HepG2 (cell line): ENCODE measurements at regions not wholly inside any gene's neighbourhood (a gene's known extent, or its start where the extent isn't known, plus 50 kb on each side); places are given as distances from the start of the nearest gene placed in this dataset.

Source experiments
- CAMTA2 ChIP-seq: sonication (generic); formaldehyde crosslinking; IDR thresholded peaks from 2 replicates; pipeline ENCODE4 v1.4.0; 2020; ENCODE audit warnings: mild to moderate bottlenecking, missing genetic modification reagents, borderline replicate concordance
- GMEB1 ChIP-seq: sonication (generic); formaldehyde crosslinking; IDR thresholded peaks from 2 replicates; pipeline ENCODE4 v1.5.1; 2020; ENCODE audit warnings: missing genetic modification reagents, mild to moderate bottlenecking, borderline replicate concordance
- HOMEZ ChIP-seq: IDR thresholded peaks from 2 replicates; pipeline ENCODE4 v1.6.1; 2016; ENCODE audit warnings: low read depth
- JUND ChIP-seq: sonication (generic); formaldehyde crosslinking; IDR thresholded peaks from 2 replicates; pipeline ENCODE4 v1.8.0; 2022; ENCODE audit warnings: mild to moderate bottlenecking, missing genetic modification reagents
- NFIC ChIP-seq: IDR thresholded peaks from 2 replicates; pipeline ENCODE4 v1.6.1; 2012; ENCODE audit warnings: mild to moderate bottlenecking, low read length, inconsistent platforms
- PHF21A ChIP-seq: sonication (generic); formaldehyde crosslinking; IDR thresholded peaks from 2 replicates; pipeline ENCODE4 v1.5.0; 2020; ENCODE audit warnings: mild to moderate bottlenecking, missing genetic modification reagents
- POLR2AphosphoS5 ChIP-seq: IDR thresholded peaks from 2 replicates; pipeline ENCODE4 v1.6.1; 2012; ENCODE audit warnings: low read depth, low read length
- REST ChIP-seq, 2 experiments: IDR thresholded peaks; 2 replicates each; pipeline ENCODE4 v1.6.1; 2011 to 2012; ENCODE audit warnings: low read length in 2 of 2, borderline replicate concordance in 1 of 2, low read depth in 1 of 2, mild to moderate bottlenecking in 1 of 2, moderate library complexity in 1 of 2
- ZBTB33 ChIP-seq: sonication (generic); formaldehyde crosslinking; IDR thresholded peaks from 2 replicates; pipeline ENCODE4 v1.4.0; 2020; ENCODE audit warnings: missing genetic modification reagents
- ZNF788 ChIP-seq: sonication (generic); formaldehyde crosslinking; IDR thresholded peaks from 2 replicates; pipeline ENCODE4 v1.5.0; 2020; ENCODE audit warnings: mild to moderate bottlenecking, missing genetic modification reagents, borderline replicate concordance

GRCh38 chr5:42022383-42022972 lies 97.4 kb downstream of the FBXO4 start:
- TF ChIP-seq HOMEZ (CRISPR knock-in tag) (no peak), PHF21A (CRISPR knock-in tag) (no peak), GMEB1 (CRISPR knock-in tag) (no peak), POLR2AphosphoS5 (no peak), ZBTB33 (CRISPR knock-in tag) (no peak), ZNF788 (no peak), REST (IDR thresholded peaks at IDR 0.05; ENCODE audit: borderline replicate concordance in 1 of 2, low read depth in 1 of 2, low read length in 2 of 2) (no peak), CAMTA2 (no peak), NFIC (no peak), JUND (no peak)
